Activated T-cell treated with anti-CD3 and anti-CD28 coated beads, Interleukin-2, amount 50 U/mL, for 24 hours (primary cell): ENCODE measurements at regions not wholly inside any gene's neighbourhood (a gene's known extent, or its start where the extent isn't known, plus 50 kb on each side); places are given as distances from the start of the nearest gene placed in this dataset.
"Not testable (repeated sequence)": the region's sequence is repeated elsewhere in the genome, so short reads cannot be mapped to it uniquely, and the experiment has no call there.

Experiments used
- DNase-seq: peaks from one replicate; pipeline ENCODE4 v3.0.0-alpha.2; 2020
- H3K27ac Mint-ChIP-seq: 2 replicates; pipeline ENCODE4 v1.8.0; 2020; ENCODE audit warnings: mild to moderate bottlenecking, mixed read lengths
- H3K27me3 Mint-ChIP-seq: 2 replicates; pipeline ENCODE4 v1.8.0; 2020; ENCODE audit warnings: mixed read lengths
- H3K36me3 Mint-ChIP-seq: 2 replicates; pipeline ENCODE4 v1.8.0; 2020; ENCODE audit warnings: low read depth, mixed read lengths
- H3K4me1 Mint-ChIP-seq: 2 replicates; pipeline ENCODE4 v1.8.0; 2020; ENCODE audit warnings: low read depth, mixed read lengths
- H3K4me3 Mint-ChIP-seq: 2 replicates; pipeline ENCODE4 v1.8.0; 2020; ENCODE audit warnings: mild to moderate bottlenecking, moderate library complexity, mixed read lengths
- H3K9me3 Mint-ChIP-seq: 2 replicates; pipeline ENCODE4 v1.8.0; 2020; ENCODE audit warnings: mixed read lengths

DNA sequence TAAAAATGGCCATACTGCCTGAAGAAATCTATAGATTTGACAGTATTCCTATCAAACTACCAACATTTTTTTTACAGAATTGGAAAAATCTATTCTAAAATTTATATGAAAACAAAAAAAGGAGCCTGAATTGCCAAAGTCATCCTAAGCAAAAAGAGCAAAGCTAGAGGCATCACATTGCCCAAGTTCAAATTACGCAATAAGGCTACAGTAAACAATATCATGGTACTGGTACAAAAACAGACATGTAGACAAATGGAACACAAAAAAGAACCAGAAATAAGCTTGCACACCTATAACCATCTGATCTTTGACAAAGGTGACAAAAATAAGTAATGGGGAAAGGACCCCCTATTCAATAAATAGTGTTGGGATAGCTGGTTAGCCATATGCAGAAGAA lies 50.2 kb upstream of the THSD7B start:
- Mint-ChIP-seq H3K27ac (no peak overlapping the region), H3K36me3 (no peaks in the 10 kb centered on the region), H3K9me3 (no peaks in the 10 kb centered on the region), H3K4me1 (no peaks in the 10 kb centered on the region), H3K27me3 (no peaks in the 10 kb centered on the region), H3K4me3 (no peak overlapping the region)
- no peak for DNase-seq

DNA sequence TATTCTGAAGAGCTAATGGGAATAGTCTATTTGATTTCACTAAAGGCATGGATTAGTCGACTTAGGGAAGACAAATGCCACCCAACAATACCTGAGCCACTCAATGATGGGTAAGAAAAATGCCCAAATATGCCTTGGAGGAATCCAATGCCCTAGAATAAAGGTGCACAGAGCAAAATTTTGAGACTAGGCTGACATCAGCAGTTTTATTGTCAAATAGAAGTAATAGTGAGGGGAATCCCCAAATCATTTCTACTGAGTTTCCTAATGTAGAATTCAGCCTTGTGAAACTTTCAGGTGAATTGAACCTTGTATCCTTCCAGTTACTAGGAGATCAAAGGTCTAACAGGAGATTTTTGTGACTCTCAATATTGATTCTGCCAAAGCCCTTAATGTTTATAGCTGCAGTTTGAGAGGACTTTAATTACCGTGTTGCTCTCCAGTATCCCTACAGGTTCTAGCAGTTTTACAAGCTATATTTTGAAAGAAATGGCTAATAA lies 50.8 kb upstream of the THSD7B start:
- no peaks in the 10 kb centered on the region for H3K36me3 Mint-ChIP-seq
- no peak overlapping the region for H3K4me3 Mint-ChIP-seq
- H3K27me3 Mint-ChIP-seq: no peaks in the 10 kb centered on the region
- no peak overlapping the region for H3K27ac Mint-ChIP-seq
- no peak for DNase-seq
- H3K4me1 Mint-ChIP-seq: no peaks in the 10 kb centered on the region
- no peaks in the 10 kb centered on the region for H3K9me3 Mint-ChIP-seq

DNA sequence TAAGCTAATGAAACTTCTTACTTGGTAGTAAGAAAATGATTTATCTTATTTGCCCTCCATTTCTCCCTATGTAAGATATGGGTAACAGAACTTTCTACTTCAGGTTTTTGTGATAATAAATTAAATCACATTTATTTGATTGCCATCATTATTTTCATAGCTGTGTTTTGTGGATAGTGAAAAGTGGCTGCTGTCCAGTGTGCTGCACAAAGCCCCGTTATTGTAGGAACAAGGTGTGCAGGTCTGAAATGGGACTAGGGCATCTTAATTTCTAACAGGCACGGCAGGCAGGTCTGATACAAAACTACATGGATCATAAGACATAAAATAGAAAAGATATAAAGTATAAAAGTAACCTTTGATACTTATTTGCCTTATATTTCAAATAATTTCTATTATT lies 51.6 kb upstream of the THSD7B start:
- H3K9me3 Mint-ChIP-seq: no peaks in the 10 kb centered on the region
- H3K4me3 Mint-ChIP-seq: no peak overlapping the region
- no peaks in the 10 kb centered on the region for H3K36me3 Mint-ChIP-seq
- no peaks in the 10 kb centered on the region for H3K4me1 Mint-ChIP-seq
- H3K27ac Mint-ChIP-seq: no peak overlapping the region
- H3K27me3 Mint-ChIP-seq: no peaks in the 10 kb centered on the region
- no peak for DNase-seq

DNA sequence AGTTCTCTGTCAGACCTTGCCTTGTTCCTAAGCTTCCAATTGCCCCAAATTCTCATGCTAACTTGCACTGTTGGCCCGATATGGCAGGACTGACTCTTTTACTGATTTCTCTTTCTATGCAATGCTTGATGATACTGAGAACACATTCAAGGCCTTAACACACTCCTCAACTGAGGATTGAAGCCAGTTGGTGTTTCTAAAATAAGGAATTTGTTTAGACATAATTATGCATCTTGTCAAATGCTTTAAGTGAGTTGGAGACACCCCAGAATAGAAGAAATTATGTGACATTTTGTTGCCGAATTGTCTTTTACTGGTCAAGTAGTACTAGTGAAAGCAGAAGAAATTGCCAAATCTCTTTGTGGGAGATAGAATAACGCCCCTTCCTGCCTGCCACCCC lies 60.0 kb upstream of the THSD7B start:
- H3K4me3 Mint-ChIP-seq: no peak overlapping the region
- H3K27ac Mint-ChIP-seq: no peak overlapping the region
- DNase-seq: no peak
- H3K4me1 Mint-ChIP-seq: no peaks in the 10 kb centered on the region
- H3K36me3 Mint-ChIP-seq: no peaks in the 10 kb centered on the region
- peaks cover 7% of the 10 kb centered on the region for H3K9me3 Mint-ChIP-seq
- no peaks in the 10 kb centered on the region for H3K27me3 Mint-ChIP-seq

DNA sequence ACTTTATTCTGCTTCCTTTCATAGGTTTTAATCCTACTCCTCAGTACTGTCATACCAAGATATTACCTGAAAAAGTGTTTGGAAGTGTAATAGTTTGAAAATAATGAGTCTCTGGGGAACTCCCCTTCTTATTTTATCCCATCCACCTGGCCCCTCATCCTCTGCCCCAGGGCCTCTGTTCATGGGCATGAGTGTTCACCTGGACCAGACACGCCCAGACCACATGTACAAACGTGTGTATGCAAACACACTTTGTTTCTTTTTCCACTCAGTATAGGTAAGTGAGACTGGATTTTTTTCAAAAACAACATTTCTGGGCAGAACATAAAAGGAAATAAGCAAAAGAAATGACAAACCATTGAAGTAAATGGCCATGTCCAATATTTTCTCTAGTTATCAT lies 62.1 kb upstream of the THSD7B start:
- Mint-ChIP-seq H3K9me3 (peaks cover 11% of the 10 kb centered on the region), H3K36me3 (no peaks in the 10 kb centered on the region), H3K4me3 (no peak overlapping the region), H3K27ac (no peak overlapping the region), H3K4me1 (no peaks in the 10 kb centered on the region), H3K27me3 (no peaks in the 10 kb centered on the region)
- no peak for DNase-seq

DNA sequence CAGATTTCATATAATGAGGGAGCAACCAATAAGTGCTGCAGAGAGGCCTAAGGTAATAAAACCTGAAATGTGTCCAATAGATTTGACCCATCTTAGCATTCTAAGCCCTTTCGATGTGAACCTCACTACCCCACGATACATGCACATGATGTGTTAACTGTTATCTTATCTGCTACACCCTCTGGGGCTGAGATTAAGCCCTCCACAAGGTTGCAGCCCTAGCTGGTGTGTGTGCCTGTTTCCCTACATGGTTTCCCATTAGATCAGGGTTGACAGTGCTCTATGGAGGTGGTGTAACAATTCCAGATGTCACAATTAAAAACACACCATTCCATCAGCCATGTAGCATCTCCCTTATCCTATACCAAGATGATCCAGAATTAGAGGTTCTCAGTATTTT lies 68.9 kb upstream of the THSD7B start:
- no peak for DNase-seq
- no peaks in the 10 kb centered on the region for H3K36me3 Mint-ChIP-seq
- H3K4me3 Mint-ChIP-seq: no peak overlapping the region
- no peaks in the 10 kb centered on the region for H3K27me3 Mint-ChIP-seq
- H3K27ac Mint-ChIP-seq: no peak overlapping the region
- no peaks in the 10 kb centered on the region for H3K4me1 Mint-ChIP-seq
- H3K9me3 Mint-ChIP-seq: peaks cover 6% of the 10 kb centered on the region

DNA sequence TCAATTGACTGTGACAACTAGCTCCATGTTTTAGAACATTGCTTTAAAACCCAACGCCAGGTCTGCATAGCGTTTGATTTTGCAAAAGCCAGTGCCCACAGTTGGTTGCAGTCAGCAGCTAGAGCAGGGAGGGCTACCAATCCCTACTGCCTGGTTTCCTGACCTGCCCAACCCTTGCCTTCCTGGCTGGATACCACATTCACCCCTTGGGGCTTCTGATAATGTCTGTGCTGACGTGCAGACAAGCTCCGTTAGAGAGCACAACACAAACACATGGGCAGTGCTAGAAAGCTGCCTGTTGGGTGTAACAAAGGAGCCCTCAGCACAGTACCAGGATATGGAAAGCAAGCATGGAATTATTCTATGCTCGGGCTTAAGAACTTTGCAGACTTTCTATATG lies 71.4 kb upstream of the THSD7B start:
- DNase-seq: no peak
- Mint-ChIP-seq H3K4me3 (no peak overlapping the region), H3K4me1 (no peaks in the 10 kb centered on the region), H3K27ac (no peak overlapping the region), H3K27me3 (no peaks in the 10 kb centered on the region), H3K36me3 (no peaks in the 10 kb centered on the region), H3K9me3 (peaks cover 1% of the 10 kb centered on the region)

DNA sequence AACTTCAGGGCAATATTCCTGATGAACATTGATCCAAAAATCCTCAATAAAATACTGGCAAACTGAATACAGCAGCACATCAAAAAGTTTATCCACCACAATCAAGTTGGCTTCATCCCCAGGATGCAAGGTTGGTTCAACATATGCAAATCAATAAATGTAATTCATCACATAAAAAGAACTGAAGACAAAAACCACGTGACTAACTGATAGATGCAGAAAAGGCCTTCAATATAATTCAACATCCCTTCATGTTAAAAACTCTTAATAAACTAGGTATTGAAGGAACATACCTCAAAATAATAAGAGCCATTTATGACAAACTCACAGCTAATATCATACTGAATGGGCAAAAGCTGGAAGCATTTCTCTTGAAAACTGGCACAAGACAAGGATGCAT lies 85.3 kb upstream of the THSD7B start:
- not testable (repeated sequence) for H3K36me3 Mint-ChIP-seq, DNase-seq, H3K4me3 Mint-ChIP-seq, H3K27me3 Mint-ChIP-seq, H3K9me3 Mint-ChIP-seq, H3K4me1 Mint-ChIP-seq, H3K27ac Mint-ChIP-seq

DNA sequence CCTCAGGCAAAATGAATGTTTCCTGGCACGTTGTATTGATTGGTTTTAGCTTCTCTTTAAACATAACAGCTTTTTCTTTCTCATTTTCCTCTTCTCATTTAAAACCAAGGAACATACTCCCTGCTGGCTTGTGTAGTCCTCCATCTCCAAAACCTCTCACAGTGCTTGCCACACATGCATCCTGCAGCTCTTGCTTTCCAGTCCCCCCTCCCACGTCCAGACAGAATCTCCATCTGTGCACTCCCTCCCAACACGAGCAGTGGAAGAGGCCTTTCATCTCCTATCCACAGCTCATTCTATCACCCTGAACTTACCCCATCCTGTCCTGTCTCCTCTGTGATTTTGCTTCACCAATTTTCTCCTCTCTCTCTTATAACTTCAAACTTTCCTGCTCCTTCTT lies 99.6 kb upstream of the THSD7B start:
- Mint-ChIP-seq H3K9me3 (no peaks in the 10 kb centered on the region), H3K27ac (no peak overlapping the region), H3K4me1 (no peaks in the 10 kb centered on the region), H3K27me3 (no peaks in the 10 kb centered on the region), H3K36me3 (no peaks in the 10 kb centered on the region), H3K4me3 (no peak overlapping the region)
- no peak for DNase-seq

DNA sequence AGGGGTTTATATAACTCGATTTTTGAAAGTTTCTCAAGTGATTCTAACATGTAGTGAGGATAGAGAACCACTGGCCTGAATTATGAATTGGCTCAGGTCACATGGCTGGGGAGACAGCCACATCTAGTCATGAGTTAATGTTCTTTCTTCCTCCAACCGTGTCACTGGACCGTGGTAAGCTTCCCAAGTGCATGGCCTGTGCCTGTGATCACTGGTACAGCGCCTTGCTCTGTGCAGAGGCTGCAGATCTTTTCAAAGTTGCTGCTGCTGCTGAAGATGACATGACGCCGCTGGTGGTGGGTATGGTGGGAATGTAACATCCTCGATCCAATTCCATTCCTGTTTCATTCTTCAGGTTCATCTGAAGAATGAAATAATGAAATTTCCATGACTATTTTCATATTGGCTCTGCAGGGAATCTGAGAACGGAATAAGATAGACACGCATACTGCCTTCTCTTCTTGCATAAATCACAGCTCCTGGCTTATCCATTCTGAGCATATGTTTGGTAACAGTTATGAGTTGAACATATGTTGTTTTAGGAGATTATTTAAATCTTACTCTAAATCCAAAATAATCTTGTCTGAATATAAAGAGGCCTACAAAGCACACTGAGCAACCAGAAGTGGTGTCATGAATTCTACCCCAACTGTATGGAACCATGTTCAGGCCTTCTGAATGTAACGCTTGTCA lies 100.5 kb upstream of the THSD7B start:
- no peaks in the 10 kb centered on the region for H3K27me3 Mint-ChIP-seq
- no peak for DNase-seq
- no peak overlapping the region for H3K4me3 Mint-ChIP-seq
- H3K9me3 Mint-ChIP-seq: no peaks in the 10 kb centered on the region
- H3K36me3 Mint-ChIP-seq: no peaks in the 10 kb centered on the region
- H3K27ac Mint-ChIP-seq: no peak overlapping the region
- no peaks in the 10 kb centered on the region for H3K4me1 Mint-ChIP-seq

DNA sequence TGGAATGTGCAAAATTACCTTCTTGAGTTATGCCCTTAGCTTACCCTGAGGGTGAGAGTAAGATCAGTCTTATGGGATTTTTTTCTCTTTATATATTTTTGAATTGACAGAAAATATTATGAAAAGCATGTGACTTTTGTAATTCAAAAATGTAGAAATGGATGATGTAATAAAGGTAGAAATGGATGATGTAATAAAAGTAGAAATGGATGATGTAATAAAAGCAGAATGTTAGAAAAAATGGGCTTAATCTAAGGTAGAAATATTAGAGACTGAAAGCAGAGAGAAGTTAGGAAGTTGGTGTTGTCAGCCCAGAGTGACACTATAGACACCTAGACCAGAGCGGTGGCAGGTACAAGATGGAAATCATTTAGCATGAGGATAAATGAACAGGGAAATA lies 107.1 kb upstream of the THSD7B start:
- Mint-ChIP-seq H3K27me3 (no peaks in the 10 kb centered on the region), H3K9me3 (no peaks in the 10 kb centered on the region), H3K4me1 (no peaks in the 10 kb centered on the region), H3K36me3 (no peaks in the 10 kb centered on the region), H3K4me3 (no peak overlapping the region), H3K27ac (no peak overlapping the region)
- no peak for DNase-seq

DNA sequence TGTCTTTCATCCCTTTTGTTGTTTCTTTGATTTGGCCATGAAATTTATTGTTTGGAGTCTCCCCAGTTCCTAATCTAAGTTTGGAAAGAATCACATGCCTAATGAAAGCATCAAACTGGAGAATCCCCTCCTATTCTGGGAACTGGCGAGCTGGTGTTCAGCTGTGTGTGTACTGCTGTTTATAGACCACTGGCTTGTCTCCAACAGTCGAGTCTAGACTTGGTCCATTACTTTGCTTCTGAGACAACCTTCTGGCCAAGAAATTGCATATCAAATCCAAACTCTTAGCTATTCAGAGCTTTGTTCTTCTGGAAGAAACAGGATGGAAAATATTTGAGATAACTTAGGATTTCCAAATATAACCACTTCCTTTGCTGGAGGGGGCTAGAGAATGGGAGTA lies 111.5 kb upstream of the THSD7B start:
- peaks cover 3% of the 10 kb centered on the region for H3K27me3 Mint-ChIP-seq
- H3K4me3 Mint-ChIP-seq: no peak overlapping the region
- DNase-seq: no peak
- no peak overlapping the region for H3K27ac Mint-ChIP-seq
- no peaks in the 10 kb centered on the region for H3K4me1 Mint-ChIP-seq
- no peaks in the 10 kb centered on the region for H3K36me3 Mint-ChIP-seq
- no peaks in the 10 kb centered on the region for H3K9me3 Mint-ChIP-seq

DNA sequence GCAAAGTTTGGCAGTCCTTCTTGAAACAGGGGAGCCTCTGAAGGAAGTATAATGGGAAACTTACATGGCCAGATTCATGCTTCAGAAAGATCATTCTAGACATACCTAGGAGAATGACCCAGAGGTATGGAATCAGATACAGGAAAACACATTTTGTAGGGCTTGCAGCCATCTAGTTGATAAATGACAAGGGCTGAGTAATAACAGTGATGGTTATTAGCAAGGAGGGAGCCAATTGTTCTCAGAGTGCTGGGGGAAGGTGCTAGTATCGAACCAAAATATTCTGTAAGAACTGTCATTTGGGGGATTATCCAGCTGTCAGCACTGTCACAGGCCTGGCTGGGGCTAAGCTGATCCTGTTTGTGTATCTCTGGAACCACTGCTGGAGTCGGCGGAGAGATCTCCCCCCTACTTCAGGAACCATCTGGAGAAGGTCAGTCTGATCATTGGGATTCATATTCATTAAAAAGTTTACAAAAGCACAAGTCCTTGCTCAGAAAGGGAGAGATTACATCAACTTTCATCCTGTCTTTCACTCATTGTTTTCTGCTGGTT lies 113.8 kb upstream of the THSD7B start:
- Mint-ChIP-seq H3K27ac (no peak overlapping the region), H3K36me3 (no peaks in the 10 kb centered on the region), H3K4me1 (no peaks in the 10 kb centered on the region), H3K27me3 (peaks cover 7% of the 10 kb centered on the region), H3K4me3 (no peak overlapping the region), H3K9me3 (no peaks in the 10 kb centered on the region)
- DNase-seq: no peak

DNA sequence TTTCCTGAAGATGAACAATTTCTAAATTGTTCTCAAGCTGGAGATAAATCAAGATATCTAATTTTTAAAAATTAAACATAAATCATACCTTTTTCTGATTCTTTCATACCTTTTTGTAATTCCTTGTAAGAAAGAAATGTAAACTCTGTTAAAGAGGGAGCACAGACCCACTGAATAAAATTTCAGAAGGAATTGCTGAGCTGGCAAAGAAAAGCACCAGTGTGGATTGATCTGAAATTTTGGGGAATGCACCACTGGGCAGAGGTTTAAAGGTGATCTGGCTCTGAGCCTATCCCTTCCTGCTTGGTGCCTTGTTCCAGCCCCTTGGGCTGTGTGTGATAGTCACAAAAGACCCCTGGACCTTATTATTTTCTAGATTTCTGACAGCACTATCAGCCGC lies 118.3 kb upstream of the THSD7B start:
- Mint-ChIP-seq H3K27ac (no peak overlapping the region), H3K9me3 (no peaks in the 10 kb centered on the region), H3K36me3 (no peaks in the 10 kb centered on the region), H3K4me3 (no peak overlapping the region), H3K27me3 (peaks cover 7% of the 10 kb centered on the region), H3K4me1 (no peaks in the 10 kb centered on the region)
- DNase-seq: no peak

DNA sequence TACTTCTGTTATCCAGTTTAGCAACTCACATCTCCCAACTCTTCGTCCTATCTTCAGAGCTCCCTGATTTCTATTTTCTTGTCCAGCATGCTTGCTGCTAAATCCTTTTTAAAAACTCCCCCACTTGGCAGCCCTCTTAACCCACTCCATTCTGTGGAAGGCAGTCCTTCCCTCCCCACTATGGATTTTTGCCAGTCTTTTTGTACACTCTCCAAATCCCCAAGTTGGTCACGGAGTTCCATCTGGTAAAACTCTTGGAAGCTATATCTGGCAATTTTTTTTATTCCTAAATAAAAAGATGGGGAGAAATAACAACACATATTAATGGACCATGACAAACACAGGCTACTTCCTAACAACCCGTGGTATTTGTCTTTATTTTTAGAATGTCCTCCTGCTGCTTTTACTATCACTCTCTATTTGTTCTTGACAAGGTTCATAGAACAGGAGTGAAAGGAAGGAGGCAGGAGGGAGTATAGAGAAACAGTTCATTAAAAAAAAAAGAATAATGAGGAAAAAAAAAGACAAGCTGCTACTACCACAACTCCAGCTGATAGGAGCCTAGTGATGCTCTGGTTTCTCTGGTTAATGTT lies 120.0 kb upstream of the THSD7B start:
- no peak for DNase-seq
- Mint-ChIP-seq H3K27ac (no peak overlapping the region), H3K9me3 (no peaks in the 10 kb centered on the region), H3K27me3 (peaks cover 7% of the 10 kb centered on the region), H3K4me3 (no peak overlapping the region), H3K4me1 (no peaks in the 10 kb centered on the region), H3K36me3 (no peaks in the 10 kb centered on the region)
